ENCODE measurements at regions not wholly inside any gene's neighbourhood (a gene's known extent, or its start where the extent isn't known, plus 50 kb on each side); places are given as distances from the start of the nearest gene placed in this dataset.

GRCh38 chr20:41888434-41888833 lies 270.3 kb upstream of the CHD6 start:
- no peak for TF ChIP-seq POLR2AphosphoS5 (IDR thresholded peaks at IDR 0.05; ENCODE audit: insufficient read depth in 1 of 2, low read depth in 1 of 2)
- no peak for TF ChIP-seq POLR2A (IDR thresholded peaks at IDR 0.05)
- TF ChIP-seq CTCF (IDR thresholded peaks at IDR 0.05), result no peak

Measured in vagina (tissue), 2 donors.